Neural cell (in vitro differentiated cells): ENCODE measurements at regions not wholly inside any gene's neighbourhood (a gene's known extent, or its start where the extent isn't known, plus 50 kb on each side); places are given as distances from the start of the nearest gene placed in this dataset.

Source experiments
- H2AFZ ChIP-seq: fragments of 200-600, 300-800 bp; sonication (generic), shearing (Covaris generic); 2 replicates; pipeline ENCODE4 v1.6.0; 2014; ENCODE audit warnings: low read depth, mild to moderate bottlenecking, antibody characterized with exemption, low read length, moderate library complexity
- H3F3A ChIP-seq: fragments of 200-600 bp; shearing (Covaris generic); 2 replicates; pipeline ENCODE4 v1.6.1; 2016; ENCODE audit warnings: mild to moderate bottlenecking, moderate library complexity, mixed read lengths, antibody characterized with exemption, low read length; ENCODE audit not compliant: insufficient read depth, poor library complexity, severe bottlenecking
- H3K27ac ChIP-seq: fragments of 200-600, 300-800 bp; sonication (generic), shearing (Covaris generic); 2 replicates; pipeline ENCODE4 v1.5.1; 2014; ENCODE audit warnings: mild to moderate bottlenecking, low read length, moderate library complexity
- H3K27me3 ChIP-seq: fragments of 300-800, 200-600 bp; sonication (generic), shearing (Covaris generic); 2 replicates; pipeline ENCODE4 v1.6.0; 2014; ENCODE audit warnings: mild to moderate bottlenecking, low read depth, low read length, moderate library complexity; ENCODE audit not compliant: insufficient read depth
- H3K36me3 ChIP-seq: fragments of 300-800, 200-600 bp; sonication (generic), shearing (Covaris generic); 2 replicates; pipeline ENCODE4 v1.5.1; 2014; ENCODE audit warnings: mild to moderate bottlenecking, antibody characterized with exemption, low read length, moderate library complexity; ENCODE audit not compliant: insufficient read depth
- H3K4me2 ChIP-seq: fragments of 300-800, 200-600 bp; sonication (generic), shearing (Covaris generic); 2 replicates; pipeline ENCODE4 v1.6.0; 2014; ENCODE audit warnings: mild to moderate bottlenecking, low read length
- H3K4me3 ChIP-seq: fragments of 300-800, 200-600 bp; sonication (generic), shearing (Covaris generic); 2 replicates; pipeline ENCODE4 v1.5.1; 2014; ENCODE audit warnings: mild to moderate bottlenecking, low read length, moderate library complexity
- H3K79me2 ChIP-seq: fragments of 200-600 bp; shearing (Covaris generic); replicated peaks from 2 replicates; pipeline ENCODE4 v1.6.0; 2014; ENCODE audit warnings: mild to moderate bottlenecking, low read length, moderate library complexity; ENCODE audit not compliant: insufficient read depth
- H3K9ac ChIP-seq: fragments of 300-800, 200-600 bp; sonication (generic), shearing (Covaris generic); 2 replicates; pipeline ENCODE4 v1.6.1; 2016; ENCODE audit warnings: mild to moderate bottlenecking, low read length, mixed read lengths
- H3K9me2 ChIP-seq: fragments of 200-600 bp; shearing (Covaris generic); 2 replicates; pipeline ENCODE4 v1.6.1; 2016; ENCODE audit warnings: mild to moderate bottlenecking, low read length, mixed read lengths; ENCODE audit not compliant: insufficient read depth
- H3K9me3 ChIP-seq: fragments of 200-600, 300-800 bp; sonication (generic), shearing (Covaris generic); 2 replicates; pipeline ENCODE4 v1.6.1; 2016; ENCODE audit warnings: mild to moderate bottlenecking, mixed run types, low read length, moderate library complexity, mixed read lengths
- H4K20me1 ChIP-seq: fragments of 200-600 bp; shearing (Covaris generic); 2 replicates; pipeline ENCODE4 v1.6.1; 2016; ENCODE audit warnings: mild to moderate bottlenecking, mixed run types; ENCODE audit not compliant: insufficient read depth
- EP300 ChIP-seq: fragments of 450-650 bp; conservative IDR thresholded peaks from 2 replicates; pipeline ENCODE4 v1.6.1; 2014; ENCODE audit warnings: antibody characterized with exemption, mild to moderate bottlenecking, moderate library complexity; ENCODE audit not compliant: poor library complexity, severe bottlenecking
- EZH2 ChIP-seq: fragments of 200-600, 300-800 bp; shearing (Covaris generic), sonication (generic); IDR thresholded peaks from 2 replicates; pipeline ENCODE4 v1.6.1; 2014; ENCODE audit warnings: antibody characterized with exemption, low read length, borderline replicate concordance, mild to moderate bottlenecking; ENCODE audit not compliant: insufficient read depth, poor library complexity, severe bottlenecking
- MXI1 ChIP-seq: fragments of 450-650 bp; conservative IDR thresholded peaks from 2 replicates; pipeline ENCODE4 v1.6.1; 2014; ENCODE audit warnings: antibody characterized with exemption, mild to moderate bottlenecking; ENCODE audit not compliant: poor library complexity, severe bottlenecking
- POLR2AphosphoS5 ChIP-seq: IDR thresholded peaks from 2 replicates; pipeline ENCODE4 v1.6.1; 2012
- RAD21 ChIP-seq: fragments of 450-650 bp; conservative IDR thresholded peaks from 2 replicates; pipeline ENCODE4 v1.6.1; 2014; ENCODE audit warnings: antibody characterized with exemption, mild to moderate bottlenecking, moderate library complexity
- REST ChIP-seq: IDR thresholded peaks from 2 replicates; pipeline ENCODE4 v1.6.1; 2012; ENCODE audit warnings: borderline replicate concordance
- SMC3 ChIP-seq: fragments of 450-650 bp; conservative IDR thresholded peaks from 2 replicates; pipeline ENCODE4 v1.6.1; 2014; ENCODE audit warnings: antibody characterized with exemption, mild to moderate bottlenecking, moderate library complexity; ENCODE audit not compliant: poor library complexity
- TAF1 ChIP-seq: IDR thresholded peaks from 2 replicates; pipeline ENCODE4 v1.6.1; 2012; ENCODE audit warnings: low read depth
- TF ChIP-seq, protein P1 (sequence below): fragments of 450-650 bp; IDR thresholded peaks from 2 replicates; pipeline ENCODE4 v1.5.1; 2014; ENCODE audit warnings: antibody characterized with exemption, mild to moderate bottlenecking, moderate library complexity; ENCODE audit not compliant: poor library complexity, severe bottlenecking

- no peak overlapping the region for H2AFZ ChIP-seq
- H3K9me2 ChIP-seq = no peaks in the 10 kb centered on the region
- no peaks in the 10 kb centered on the region for H3K36me3 ChIP-seq
- H4K20me1 ChIP-seq = no peaks in the 10 kb centered on the region
- H3K79me2 ChIP-seq = no peaks in the 10 kb centered on the region
- no peaks in the 10 kb centered on the region for H3K27me3 ChIP-seq
- H3K4me3 ChIP-seq = no peak overlapping the region
- TF ChIP-seq TAF1 (no peak), EP300 (no peak), EZH2 (no peak), RAD21 (no peak), POLR2AphosphoS5 (no peak), SMC3 (no peak), REST (no peak), MXI1 (no peak)
- TF ChIP-seq, protein P1, sequence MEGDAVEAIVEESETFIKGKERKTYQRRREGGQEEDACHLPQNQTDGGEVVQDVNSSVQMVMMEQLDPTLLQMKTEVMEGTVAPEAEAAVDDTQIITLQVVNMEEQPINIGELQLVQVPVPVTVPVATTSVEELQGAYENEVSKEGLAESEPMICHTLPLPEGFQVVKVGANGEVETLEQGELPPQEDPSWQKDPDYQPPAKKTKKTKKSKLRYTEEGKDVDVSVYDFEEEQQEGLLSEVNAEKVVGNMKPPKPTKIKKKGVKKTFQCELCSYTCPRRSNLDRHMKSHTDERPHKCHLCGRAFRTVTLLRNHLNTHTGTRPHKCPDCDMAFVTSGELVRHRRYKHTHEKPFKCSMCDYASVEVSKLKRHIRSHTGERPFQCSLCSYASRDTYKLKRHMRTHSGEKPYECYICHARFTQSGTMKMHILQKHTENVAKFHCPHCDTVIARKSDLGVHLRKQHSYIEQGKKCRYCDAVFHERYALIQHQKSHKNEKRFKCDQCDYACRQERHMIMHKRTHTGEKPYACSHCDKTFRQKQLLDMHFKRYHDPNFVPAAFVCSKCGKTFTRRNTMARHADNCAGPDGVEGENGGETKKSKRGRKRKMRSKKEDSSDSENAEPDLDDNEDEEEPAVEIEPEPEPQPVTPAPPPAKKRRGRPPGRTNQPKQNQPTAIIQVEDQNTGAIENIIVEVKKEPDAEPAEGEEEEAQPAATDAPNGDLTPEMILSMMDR = no peak
- H3K9ac ChIP-seq = no peak overlapping the region
- no peak overlapping the region for H3K27ac ChIP-seq
- H3K4me2 ChIP-seq = no peak overlapping the region
- no peaks in the 10 kb centered on the region for H3K9me3 ChIP-seq
- H3F3A ChIP-seq = no peaks in the 10 kb centered on the region
Measured at GRCh38 chrX:117038918-117039440, 576.2 kb upstream of the CT83 start.

- Histone ChIP-seq H4K20me1 (no peaks in the 10 kb centered on the region), H3K79me2 (no peaks in the 10 kb centered on the region), H3K9me3 (no peaks in the 10 kb centered on the region), H3K9me2 (no peaks in the 10 kb centered on the region), H3K36me3 (no peaks in the 10 kb centered on the region), H3K27ac (no peak overlapping the region), H3F3A (no peaks in the 10 kb centered on the region), H3K4me3 (no peak overlapping the region), H3K27me3 (no peaks in the 10 kb centered on the region), H3K9ac (no peak overlapping the region), H3K4me2 (no peak overlapping the region), H2AFZ (no peak overlapping the region)
- TF ChIP-seq RAD21 (no peak), SMC3 (no peak), EP300 (no peak), MXI1 (no peak), EZH2 (no peak), REST (no peak)
- TF ChIP-seq, protein P1 = no peak
Measured at GRCh38 chrX:117010243-117010642, 547.5 kb upstream of the CT83 start.
